NCI-H1694 (cell line): ENCODE measurements at regions not wholly inside any gene's neighbourhood (a gene's known extent, or its start where the extent isn't known, plus 50 kb on each side); places are given as distances from the start of the nearest gene placed in this dataset.

Source experiments
- DNase-seq: peaks from one replicate; lab custom pipeline; 2025; lab: John Stamatoyannopoulos, UW

DNA sequence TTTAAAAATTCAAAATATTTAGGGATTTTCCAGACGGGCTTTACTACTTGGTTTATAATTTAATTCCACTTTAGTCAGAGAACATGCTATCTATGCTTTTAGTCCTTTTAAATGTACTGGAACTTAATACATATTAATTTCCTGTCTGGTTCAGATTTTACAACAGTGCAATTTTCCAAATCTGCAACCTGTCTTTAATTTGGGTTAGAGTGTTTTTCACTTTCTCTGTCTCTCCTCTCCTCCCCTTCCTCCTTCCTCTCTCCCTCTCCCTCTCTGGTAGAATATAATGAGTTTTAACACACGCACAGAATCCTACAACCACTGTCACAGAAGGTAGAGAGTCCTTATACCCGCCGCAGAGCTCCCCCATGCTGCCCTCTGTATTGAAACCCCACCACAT is 950.7 kb downstream of the BRD1 start:
- DNase-seq: no peak

DNA sequence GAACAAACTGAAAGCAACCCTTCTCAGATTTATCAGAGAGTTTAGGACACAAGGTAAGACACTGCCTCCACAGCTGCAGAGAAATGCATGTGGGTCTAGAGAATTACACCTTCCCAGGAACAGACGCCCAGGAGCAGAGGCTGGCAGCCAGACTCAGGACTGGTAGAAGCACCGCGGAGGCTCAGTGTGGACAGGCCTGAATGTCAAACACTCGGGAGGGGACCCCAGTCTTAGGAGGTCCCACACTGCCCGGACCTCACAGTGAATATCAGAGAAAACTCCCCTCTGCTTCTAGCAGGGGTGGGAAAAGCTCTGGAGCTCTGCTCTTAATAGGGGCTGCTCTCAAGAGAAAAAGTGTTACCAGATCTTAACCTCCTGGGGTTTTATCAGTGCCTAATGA is 952.7 kb downstream of the BRD1 start:
- DNase-seq: no peak

DNA sequence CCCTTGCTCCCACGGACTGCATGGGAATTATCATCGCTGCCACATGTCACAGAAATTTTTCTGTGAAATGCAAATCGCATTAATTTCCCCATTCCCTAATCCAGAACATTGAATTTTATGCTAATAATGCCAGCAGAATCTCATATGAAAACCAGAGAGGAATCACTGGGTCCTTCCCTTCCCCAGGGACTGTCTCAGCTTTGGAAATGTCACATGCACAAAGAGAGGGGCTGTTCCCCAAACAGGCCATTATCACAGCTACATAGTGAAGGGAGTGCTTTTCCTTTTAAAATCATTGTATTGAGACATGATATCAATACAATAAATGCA is 954.5 kb downstream of the BRD1 start:
- DNase-seq: no peak

DNA sequence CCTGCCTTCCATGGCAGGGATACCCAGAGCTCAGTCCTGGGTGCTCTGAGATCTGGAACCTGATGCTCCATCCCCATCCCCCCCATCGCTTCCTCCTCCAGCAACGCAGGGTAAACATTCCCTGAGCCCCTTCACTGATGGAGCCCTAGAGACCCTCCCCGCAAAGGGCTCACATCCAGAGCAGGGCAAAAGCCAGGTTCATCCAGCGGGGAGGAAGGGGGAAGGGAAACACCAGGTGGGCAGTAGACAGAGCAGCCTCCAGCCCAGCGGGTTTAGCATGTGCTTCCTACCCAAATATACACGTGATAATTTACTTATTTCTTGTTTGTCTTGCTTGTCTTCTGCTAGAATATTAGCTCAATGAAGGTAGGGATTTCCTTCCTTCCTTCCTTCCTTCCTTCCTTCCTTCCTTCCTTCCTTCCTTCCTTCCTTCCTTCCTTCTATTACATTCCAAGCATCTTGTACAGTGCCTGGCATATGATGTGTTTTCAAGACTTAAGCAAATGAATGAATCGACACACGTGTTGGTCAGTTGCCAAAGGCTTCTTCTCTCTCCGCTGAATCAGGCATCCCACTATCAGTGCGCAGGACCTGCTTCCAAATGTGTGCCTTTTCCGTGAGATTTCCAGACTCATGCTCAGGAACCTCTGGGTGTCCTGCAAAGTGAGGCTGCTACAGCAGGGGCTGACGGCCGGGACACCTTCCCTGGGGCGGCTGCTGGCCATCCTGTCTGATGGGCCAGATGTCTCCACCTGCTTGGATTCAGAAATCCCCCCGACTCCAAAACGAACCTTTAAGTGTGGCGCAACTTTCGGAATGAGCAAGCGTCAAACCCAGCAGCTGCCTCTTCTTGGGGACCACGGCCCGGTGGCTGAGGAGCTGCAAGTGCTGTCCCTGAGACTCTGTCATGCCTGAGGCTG is 955.1 kb downstream of the BRD1 start:
- no peak for DNase-seq

DNA sequence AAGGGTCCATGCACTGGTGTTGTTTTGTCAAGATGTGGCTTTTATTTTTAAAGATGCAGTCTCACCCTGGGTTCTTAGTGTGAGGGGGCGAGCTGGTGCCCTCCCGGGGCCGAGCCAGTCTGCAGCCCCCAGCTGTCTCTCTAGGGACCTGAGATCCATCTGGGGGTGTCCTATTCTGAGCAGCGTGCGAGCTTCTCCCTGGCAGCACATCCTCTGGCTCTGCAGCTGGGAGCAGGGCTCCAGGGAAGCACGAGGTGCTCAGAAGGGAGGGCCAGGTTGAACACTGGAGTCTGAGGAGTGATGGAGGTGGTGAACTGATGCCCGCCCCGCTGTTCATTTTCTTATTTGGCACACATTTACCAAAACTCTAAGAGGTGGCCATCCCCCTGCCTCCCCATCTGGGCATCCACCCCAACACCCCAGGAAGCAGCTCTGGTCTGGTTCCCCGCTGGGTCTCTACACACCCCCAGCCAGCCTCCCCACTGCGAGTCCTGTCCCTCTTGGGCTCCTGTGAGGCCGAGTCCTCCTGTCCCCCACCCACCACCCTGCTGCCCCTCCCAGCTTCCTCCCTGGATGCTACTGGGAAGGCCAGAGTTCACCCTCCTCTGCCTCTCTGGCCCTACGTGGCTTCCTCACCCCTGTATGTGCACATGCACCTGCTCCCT is 956.4 kb downstream of the BRD1 start:
- DNase-seq: no peak

DNA sequence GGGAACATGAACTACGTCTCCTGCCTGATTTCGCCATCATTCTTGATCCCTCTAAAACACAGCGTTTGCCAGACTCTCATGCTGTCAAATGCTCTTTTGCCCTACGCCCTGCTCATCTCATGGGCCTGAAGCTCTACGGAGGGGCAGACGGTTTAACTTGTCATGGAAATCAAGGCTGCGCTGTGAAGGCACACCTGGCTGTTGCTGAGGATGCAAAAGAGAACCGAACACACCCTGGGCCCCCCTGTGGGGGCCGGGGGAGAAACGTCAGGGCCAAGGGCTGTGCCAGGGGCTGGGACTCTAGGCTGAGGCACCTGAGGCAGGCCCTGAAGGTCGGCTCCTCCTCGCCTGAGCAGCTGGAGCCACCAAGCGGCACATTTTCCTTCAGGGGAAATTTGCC is 957.2 kb downstream of the BRD1 start:
- no peak for DNase-seq

DNA sequence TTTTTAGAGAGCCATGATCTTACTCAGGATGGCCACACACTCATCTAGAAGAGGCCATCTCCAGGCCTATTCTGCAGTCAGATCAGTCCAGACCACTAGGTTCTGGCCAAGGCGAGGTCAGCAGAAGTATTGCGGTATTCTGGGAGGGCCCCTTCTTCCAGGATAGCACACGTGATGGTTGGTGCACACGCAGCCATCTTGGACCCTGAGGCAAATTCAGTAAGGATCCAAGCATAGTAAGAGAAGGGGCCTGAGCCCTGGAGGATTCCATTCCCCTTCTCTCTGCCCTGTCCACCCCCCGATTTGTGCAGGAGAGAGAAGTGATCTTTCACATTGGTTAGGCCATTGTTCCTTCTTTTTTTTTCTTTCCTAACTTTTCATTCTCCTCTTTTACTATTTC is 957.9 kb downstream of the BRD1 start:
- no peak for DNase-seq

DNA sequence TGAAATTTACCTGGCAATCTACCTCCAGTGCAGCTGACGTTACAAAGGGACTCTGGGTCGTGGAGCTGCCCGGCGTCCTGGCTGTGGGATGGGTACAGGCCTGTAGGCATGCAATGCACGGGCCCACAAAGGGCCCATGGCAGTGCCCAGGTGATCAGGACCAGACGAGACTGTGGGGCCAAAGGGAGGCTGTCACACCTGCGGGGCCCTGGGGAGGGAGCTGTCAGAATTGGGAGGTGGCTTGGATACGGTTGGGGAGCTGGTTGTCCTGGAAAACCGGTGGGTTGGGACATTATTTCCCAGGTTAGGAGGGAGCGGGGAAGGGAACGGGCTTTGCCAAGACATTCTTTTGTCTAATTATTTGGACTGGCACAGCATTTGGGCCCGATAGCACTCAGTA is 958.5 kb downstream of the BRD1 start:
- no peak for DNase-seq

DNA sequence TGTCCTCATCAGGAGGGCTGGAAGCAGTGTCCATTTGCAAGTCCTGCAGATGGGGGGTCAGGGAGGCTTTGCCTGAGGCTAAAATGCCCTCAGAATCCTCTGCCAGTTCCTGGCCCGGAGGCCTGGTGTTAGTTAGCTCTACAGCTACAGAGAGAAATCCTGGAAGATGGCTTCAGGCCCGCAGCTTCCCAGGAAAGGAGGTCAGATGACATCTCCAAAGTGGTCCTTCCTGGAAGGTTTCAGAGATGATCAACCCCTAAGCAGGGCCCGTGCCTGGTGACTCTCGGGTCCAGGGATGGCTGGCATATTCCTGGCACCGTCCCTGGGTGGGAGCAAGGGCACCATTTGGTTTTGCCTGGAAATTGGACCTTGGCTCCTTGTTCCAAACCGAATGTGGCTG is 959.1 kb downstream of the BRD1 start:
- DNase-seq: no peak

DNA sequence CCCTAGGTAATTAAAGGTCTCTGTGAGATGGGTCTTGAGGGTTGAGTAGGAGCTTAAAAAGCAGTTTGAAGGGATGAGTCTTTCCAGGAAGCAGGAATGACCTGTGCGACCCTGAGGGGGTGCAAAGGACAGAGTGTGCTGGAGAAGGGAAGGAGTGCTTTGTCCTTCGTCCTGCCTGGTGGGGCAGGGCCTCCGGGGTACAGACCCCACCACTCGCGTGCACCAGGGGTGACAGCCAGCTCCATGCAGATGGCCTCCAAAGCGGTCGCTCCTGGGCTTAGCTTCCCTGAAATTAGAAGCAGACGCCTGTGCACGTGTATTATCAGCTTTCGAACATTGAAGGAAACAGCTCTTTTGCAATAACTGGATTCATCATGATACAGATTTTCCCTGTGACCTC is 959.8 kb downstream of the BRD1 start:
- DNase-seq: no peak

DNA sequence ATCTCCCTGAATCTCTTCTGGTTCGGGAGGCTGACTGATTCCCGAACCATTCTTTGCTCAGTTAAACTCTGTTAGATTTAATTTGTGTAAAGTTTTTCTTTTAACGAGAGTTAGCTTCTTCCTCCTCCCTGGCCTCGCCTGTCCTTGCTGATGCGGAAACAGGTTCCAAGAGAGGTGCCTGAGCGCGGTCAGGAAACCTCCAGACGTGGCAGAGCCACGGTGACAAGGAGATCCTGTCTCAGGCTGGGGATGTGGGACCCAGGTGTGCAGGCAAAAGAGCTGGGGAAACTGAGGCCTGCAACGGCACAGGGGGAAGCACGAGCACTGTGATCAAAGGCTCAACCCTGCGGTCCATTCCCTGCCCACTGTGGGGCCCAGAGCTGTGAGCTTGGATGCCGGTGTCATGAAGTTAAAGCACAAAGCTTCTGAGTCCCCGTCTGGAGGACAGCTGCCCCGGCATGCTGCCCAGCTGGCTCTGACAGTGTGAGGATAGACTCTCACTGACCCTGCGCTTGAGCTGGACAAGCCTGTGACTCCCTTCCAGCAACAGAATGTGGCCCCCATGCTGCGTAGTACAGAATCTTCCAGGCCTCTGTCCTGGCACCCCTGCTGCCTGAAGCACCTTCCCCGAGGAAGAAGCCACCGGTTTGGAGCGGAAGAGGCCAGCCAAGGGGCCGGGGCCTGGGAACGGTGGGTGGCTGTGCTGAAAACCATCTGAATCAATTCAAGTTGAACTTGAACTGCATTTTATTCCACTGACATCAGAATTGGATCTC is 960.6 kb downstream of the BRD1 start:
- DNase-seq: no peak

DNA sequence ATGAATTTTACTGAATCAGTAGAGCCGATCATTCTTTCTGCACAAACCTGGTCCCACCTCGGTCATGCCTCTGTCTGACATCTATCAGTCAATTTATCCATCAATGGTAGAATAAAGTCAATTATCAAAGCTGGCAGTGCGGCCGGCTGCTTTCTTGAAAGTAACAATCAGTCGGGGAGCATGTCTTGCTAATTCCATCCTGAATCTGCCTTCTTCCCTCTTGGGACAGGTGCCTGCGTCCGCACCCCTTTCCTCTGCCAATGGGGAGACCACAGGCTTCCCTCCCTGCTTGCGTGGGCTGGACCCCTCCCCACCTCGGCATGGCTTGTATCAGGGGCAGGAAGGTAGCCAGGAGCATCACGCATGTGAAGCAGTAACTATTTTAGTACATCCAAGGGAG is 962.9 kb downstream of the BRD1 start:
- DNase-seq: no peak

DNA sequence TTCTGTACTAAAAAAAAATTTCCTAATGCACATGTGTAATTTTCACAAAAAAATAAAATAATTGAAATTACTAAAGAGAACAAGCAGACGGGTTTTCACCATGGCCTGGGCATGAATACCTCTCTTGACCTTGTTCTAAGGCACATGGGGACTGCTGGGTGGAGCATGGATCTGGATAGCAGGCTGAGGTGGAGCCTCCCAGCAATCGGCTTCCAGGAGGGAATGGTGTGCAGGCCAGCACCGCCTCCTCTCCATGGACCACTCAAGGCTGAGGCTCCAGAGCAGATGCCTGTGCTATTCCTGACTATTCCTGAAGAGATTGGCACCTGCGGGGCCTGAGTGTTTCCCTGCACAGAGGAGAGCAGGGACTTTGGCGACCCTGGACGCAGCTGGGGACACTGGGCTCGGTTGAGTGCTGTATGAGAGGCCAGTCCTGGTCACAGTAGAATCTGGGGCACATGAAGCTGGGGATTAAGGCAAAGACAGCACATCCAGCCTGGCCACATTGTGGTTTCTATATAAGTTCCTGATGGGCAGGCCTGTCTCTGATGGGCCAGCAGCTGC is 963.6 kb downstream of the BRD1 start:
- no peak for DNase-seq

DNA sequence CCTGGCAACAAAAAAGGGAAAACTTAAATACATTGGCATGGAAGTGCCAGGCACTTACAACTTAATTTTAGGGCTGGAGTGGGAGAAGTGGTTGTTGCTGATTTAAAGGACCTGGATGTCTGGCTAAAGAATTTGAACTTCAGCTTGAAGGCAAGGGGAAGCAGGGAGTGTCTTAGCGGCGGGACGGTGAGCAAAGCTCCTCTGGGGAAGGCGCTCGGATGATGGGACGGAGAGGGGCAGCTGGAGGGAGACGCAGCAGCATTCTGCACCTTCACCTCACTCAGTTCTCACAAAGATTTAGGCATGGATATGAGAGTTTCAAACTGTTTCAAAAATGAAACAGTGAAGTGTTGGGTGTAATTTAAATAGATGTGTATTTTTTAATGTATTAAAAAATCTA is 967.1 kb downstream of the BRD1 start:
- DNase-seq: no peak

DNA sequence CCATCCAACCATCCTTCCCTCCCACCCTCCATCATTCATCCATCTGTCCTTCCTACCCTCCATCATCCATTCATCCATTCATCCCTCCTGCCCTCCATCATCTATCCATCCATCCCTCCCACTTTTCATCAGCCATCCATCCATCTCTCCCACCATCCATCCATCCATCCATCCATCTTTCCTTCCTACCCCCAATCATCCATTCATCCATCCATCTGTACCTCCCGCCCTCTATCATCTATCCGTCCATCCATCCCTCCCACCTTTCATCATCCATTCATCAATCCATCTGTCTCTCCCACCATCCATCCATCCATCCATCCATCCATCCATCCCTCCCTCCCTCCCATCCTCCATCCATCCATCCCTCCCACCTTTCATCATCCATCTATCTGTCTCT is 968.8 kb downstream of the BRD1 start:
- DNase-seq: no peak

DNA sequence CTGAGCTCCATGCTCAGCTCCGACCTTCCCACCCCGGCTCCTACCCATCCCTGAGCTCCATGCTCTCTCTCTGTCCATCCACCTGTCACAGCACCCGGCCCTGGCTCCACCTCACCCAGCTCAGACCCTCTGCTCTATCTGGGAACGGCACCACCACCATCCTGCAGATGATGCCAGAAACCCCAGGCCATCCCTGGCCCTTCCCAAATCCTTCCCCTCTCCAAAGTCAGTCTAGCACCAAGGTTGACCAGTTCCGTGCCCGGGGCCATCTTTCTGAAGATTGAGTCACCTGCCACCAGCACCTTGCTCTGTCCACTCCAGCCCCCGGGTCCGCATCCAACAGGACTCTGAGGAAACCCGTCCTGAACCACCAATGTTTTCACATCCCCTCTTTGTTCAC is 969.6 kb downstream of the BRD1 start:
- DNase-seq: no peak

DNA sequence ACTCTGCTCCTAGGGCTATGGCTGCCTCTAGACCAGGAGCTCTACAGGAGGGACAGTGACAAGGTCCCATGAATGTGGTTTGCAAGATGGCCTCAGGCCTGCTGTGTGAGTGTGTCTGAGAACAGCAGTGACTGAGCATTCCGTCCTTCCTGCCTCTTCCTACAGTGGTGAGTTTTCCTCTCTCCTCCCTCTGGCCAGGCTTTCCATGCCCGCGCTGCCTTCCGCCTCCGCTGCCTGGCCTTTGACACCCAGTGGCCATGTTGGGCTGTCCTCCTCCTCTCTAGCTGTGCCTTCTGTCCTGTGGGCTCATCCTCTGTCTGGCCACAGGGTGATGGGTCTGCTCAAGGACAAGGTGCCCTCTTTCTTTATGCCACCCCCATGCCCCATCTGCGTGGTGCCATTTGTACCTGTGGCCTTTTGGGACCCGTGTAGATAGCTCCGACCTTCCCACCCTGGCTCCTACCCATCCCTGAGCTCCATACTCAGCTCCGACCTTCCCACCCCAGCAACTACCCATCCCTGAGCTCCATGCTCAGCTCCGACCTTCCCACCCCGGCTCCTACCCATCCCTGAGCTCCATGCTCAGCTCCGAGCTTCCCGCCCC is 970.4 kb downstream of the BRD1 start:
- no peak for DNase-seq

DNA sequence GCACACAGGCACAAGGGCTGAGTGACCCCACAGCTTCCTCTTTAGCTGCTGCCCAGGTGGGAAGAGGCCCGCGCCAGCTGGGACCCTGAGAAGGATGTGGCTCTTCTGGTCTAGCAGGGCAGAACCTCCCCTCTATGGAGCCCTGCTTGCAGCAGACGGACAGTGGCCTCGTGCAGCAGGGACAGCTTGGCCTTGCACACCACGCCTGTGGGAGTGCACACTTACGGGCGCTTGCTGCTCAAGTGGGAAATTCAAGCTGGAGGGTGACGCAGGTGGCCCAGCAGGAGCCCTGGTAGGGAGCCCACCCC is 971.4 kb downstream of the BRD1 start:
- DNase-seq: no peak

DNA sequence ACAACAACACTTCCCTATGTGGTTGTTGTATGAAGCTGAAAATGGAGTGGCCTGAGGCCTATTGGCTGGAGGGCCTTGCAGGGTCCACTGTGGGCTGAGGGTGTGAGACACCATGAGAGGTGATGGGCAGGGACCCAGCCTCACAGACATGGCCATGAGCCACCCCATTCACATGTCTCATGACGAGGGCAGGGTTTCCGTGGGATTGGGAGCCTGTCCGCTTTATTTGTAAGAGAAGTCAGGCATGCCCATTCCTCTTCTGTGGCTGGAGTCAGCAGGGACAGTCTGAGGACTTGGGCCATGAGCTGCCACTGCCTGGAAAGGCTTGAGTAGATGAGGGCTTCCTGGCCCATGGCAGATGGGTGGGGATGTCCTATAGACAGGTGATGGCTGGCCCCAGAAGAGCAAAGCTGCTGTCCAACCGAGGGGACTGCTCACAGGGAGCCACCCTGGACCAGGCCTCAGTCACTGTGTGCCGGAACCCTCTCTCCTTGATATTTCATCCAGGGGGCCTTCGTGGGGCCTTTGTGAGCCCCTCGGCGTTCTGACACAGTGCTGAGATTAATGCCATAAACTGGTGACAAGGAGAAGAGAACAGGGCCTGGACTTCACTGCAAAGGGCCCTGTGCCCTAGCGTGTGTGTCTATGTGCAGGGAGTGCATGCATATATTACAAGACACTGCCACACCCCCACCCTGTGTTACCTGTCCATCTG is 971.9 kb downstream of the BRD1 start:
- no peak for DNase-seq

DNA sequence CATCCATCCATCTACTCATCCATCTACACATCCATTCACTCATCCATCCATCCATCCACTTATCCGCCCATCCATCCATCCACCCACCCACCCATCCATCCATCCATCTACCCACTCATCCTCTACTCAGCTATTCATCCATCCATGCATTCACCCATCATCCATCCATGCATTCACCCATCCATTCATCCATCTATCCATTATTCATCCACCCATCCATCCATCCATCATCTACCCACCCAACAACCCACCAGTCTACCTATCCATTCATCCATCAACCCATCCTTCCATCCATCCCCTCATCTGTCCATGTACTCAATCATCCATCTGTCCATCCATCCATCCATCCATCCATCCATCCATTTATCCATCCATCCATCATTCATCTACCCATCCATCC is 972.7 kb downstream of the BRD1 start:
- DNase-seq: no peak

DNA sequence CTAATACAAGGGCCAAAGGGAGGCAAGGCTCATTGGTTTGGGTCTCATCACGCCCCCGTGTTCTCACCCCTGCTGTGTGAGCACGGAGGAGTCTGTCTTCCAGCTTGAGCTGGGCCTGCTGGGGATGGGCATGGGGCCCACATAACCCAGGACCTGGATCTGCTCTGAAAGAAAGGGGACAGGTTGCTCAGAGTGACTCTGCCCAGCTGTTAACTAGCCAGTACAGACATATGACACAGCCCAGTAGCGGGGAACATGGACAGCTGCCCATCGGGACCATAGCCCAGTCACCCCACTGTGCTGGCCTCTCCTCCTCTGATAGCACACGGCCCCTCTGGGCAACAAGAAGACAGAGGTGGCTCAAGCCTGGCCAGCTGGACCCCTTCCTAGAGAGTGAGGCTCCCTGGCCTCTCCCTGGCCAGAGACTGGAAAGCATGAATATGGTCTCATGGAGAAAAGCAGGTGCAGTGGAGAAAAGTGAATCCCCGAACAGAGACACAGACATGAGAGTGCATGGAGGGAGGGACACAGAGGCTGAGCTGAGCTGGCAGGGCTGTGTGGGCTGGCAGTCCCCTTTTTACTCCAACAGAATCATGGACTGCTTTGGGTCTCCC is 973.9 kb downstream of the BRD1 start:
- DNase-seq: no peak
